Right lobe of liver (tissue), 6 donors: ENCODE measurements at regions not wholly inside any gene's neighbourhood (a gene's known extent, or its start where the extent isn't known, plus 50 kb on each side); places are given as distances from the start of the nearest gene placed in this dataset.

Source experiments
- ATAC-seq, 4 donors: fragments of 200-7000 bp; cut with Tn5 transposase; one replicate each; pipeline ENCODE4 v1.9.1; 2020; ENCODE audit warnings: mild to moderate bottlenecking in 4 of 4, moderate library complexity in 4 of 4
- DNase-seq, 3 donors: peaks; one replicate each; pipeline ENCODE4 v3.0.0-alpha.2; 2020
- H3K27ac ChIP-seq, 3 donors: fragments of 200-600 bp; one replicate each; pipeline ENCODE4 v1.8.0; 2022
- H3K27me3 ChIP-seq, 2 donors: fragments of 200-600 bp; one replicate each; pipeline ENCODE4 v1.8.0; 2022
- H3K36me3 ChIP-seq, 4 donors: fragments of 200-600 bp; sonication (generic) in 1 of 4; one replicate each; pipeline versions ENCODE4 v1.5.1 to v1.8.0; 2017 to 2022; ENCODE audit warnings: control low read depth in 1 of 4
- H3K4me1 ChIP-seq, 4 donors: fragments of 200-600 bp; sonication (generic) in 1 of 4; one replicate each; pipeline versions ENCODE4 v1.5.1 to v1.8.0; 2017 to 2022; ENCODE audit warnings: control low read depth in 1 of 4
- H3K4me3 ChIP-seq, 3 donors: fragments of 200-600 bp; one replicate each; pipeline ENCODE4 v1.8.0; 2022
- H3K9me3 ChIP-seq, 4 donors: fragments of 200-600 bp; sonication (generic) in 1 of 4; one replicate each; pipeline versions ENCODE4 v1.5.1 to v1.8.0; 2017 to 2022; ENCODE audit warnings: control low read depth in 1 of 4
- POLR2A ChIP-seq: fragments of 450-650 bp; IDR thresholded peaks from one replicate; pipeline ENCODE4 v1.6.1; 2017; ENCODE audit warnings: antibody characterized with exemption, mild to moderate bottlenecking
- WGBS: methylation state at CpG from one replicate; pipeline ENCODE4 v1.1.6; 2018; ENCODE audit warnings: low coverage, low lambda C conversion rate; ENCODE audit not compliant: insufficient coverage; ENCODE audit errors: missing lambda C conversion rate; 5-methylcytosine and 5-hydroxymethylcytosine counted together
- intact Hi-C, 2 donors: fragments of 100-400 bp; cut with DNase I; formaldehyde crosslinking; loops; one replicate each; pipeline versions ENCODE4 v1.11.2 to v1.14.1; 2022
- TF ChIP-seq, protein P1 (sequence below), 4 donors: fragments of 200-600 bp in 3 of 4; fragments of 450-650 bp in 1 of 4; IDR thresholded peaks; one replicate each; pipeline versions ENCODE4 v1.5.1 to v1.8.0; 2016 to 2022; ENCODE audit warnings: antibody characterized with exemption in 4 of 4, mild to moderate bottlenecking in 2 of 4
- donor health status: DM: no; HTN: yes; CAD: no.
- donor health status: DM: no; HTN: no; CAD: no.
- donor health status: DM: no; HTN: no; CAD: no.
- donor health status: DM: no; HTN: yes; CAD: no.
- donor health status: DM: no; HTN: yes; CAD: no.

DNA sequence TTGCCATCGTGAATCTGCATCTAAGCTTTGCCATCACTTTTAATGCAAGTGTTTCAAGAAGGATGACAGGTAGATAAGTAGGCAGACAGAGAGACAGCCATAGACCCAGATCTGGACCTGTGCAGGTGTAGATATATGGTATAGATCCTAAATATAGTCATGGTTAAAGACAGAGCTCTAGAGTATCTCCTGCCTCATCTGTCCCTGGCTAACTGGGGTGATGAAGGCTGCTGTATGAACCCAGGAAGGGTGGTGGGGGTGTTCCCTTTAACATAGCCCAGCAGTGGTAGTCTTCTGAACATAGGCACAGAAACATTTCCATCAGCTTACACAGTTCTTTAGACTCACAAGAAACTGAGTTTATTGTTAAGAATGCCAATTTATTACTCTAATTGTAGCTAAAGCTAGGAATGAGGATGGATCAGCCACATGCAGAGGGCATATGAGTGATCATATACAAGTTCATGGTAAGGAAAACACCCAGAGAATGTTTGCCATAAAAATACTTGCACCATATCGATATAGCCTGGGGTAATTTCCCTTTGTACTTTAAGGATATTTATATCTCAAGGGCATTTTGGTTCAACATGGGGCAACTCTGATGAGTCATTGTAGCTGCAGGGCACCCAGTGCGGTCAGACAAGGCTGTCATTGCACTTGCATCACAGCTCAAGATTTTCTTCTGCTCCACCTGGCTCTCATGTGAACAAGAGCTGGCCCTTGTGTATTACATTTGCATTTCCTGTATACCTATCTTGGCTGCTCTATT, 587.2 kb downstream of the EPM2A start:
- H3K36me3 ChIP-seq: no peaks in the 10 kb centered on the region
- no peaks in the 10 kb centered on the region for H3K9me3 ChIP-seq
- no peaks in the 10 kb centered on the region for H3K4me1 ChIP-seq
- 46% methylated on average over 3 of the region's 3 CpGs for WGBS
- ATAC-seq (peak in 3 of 4 donors; percentile 44 to 85 (median 63)), DNase-seq (no peak)
- no peak overlapping the region for H3K27ac ChIP-seq
- no peak for TF ChIP-seq POLR2A
- TF ChIP-seq, protein P1, sequence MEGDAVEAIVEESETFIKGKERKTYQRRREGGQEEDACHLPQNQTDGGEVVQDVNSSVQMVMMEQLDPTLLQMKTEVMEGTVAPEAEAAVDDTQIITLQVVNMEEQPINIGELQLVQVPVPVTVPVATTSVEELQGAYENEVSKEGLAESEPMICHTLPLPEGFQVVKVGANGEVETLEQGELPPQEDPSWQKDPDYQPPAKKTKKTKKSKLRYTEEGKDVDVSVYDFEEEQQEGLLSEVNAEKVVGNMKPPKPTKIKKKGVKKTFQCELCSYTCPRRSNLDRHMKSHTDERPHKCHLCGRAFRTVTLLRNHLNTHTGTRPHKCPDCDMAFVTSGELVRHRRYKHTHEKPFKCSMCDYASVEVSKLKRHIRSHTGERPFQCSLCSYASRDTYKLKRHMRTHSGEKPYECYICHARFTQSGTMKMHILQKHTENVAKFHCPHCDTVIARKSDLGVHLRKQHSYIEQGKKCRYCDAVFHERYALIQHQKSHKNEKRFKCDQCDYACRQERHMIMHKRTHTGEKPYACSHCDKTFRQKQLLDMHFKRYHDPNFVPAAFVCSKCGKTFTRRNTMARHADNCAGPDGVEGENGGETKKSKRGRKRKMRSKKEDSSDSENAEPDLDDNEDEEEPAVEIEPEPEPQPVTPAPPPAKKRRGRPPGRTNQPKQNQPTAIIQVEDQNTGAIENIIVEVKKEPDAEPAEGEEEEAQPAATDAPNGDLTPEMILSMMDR (IDR thresholded peaks at IDR 0.05): no peak
- H3K27me3 ChIP-seq: no peaks in the 10 kb centered on the region
- H3K4me3 ChIP-seq: no peak overlapping the region
- intact Hi-C loops: no loop called here

DNA sequence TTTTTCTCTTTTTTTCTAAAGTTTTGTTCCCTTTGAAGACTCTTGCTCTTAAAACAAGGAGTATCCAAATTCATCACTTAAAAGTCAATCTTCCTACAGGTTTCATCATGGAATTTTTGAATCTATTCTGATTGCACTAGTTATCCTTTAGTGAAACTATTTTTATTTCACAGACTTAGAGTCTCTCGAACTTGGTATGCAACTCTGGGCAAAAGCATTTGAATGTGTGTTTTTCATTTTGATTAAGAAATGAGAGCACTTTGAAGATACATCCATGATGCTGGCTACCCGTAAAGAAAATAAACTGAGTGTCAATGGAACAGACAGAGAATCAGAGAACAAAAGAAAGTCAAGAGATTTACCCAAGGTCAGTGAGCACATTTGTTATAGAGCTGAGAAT, 586.5 kb downstream of the EPM2A start:
- Histone ChIP-seq H3K4me1 (no peaks in the 10 kb centered on the region), H3K27me3 (no peaks in the 10 kb centered on the region), H3K4me3 (no peak overlapping the region), H3K9me3 (no peaks in the 10 kb centered on the region), H3K27ac (no peak overlapping the region), H3K36me3 (no peaks in the 10 kb centered on the region)
- TF ChIP-seq, protein P1 (IDR thresholded peaks at IDR 0.05): no peak
- no peak for TF ChIP-seq POLR2A
- DNase-seq: no peak
- intact Hi-C loops: no loop called here
- no peak for ATAC-seq
- 63% methylated on average over 2 of the region's 2 CpGs for WGBS

DNA sequence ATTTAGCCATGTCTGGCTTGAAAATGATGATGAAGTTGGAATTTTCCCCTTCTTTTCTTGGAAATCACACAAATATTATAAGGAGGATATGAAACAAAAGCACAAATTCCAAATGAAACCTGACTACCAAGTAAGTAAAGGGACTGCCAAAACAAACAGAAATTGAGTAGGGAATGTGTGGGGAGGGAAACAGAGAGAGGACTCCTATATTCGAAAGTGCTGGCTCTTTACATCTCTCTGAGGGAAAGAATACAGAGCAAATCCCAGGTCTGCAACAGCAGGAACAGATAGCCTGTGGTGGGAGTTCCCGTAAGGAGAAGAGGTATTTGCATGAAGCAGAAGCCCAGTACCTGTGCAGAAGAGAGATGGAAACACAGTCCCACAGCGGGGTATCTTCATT, 583.7 kb downstream of the EPM2A start:
- DNase-seq (no peak), ATAC-seq (no peak)
- no peak overlapping the region for H3K27ac ChIP-seq
- TF ChIP-seq, protein P1 (IDR thresholded peaks at IDR 0.05): no peak
- TF ChIP-seq POLR2A: no peak
- H3K27me3 ChIP-seq: no peaks in the 10 kb centered on the region
- no peaks in the 10 kb centered on the region for H3K36me3 ChIP-seq
- H3K4me3 ChIP-seq: no peak overlapping the region
- intact Hi-C loops: no loop called here
- H3K4me1 ChIP-seq: no peaks in the 10 kb centered on the region
- 57% methylated on average over 3 of the region's 3 CpGs for WGBS
- H3K9me3 ChIP-seq: no peaks in the 10 kb centered on the region

- H3K27ac ChIP-seq: no peak overlapping the region
- no peaks in the 10 kb centered on the region for H3K27me3 ChIP-seq
- intact Hi-C loops: no loop called here
- 78% methylated on average over 6 of the region's 6 CpGs for WGBS
- no peak for DNase-seq
- no peak for ATAC-seq
- H3K4me1 ChIP-seq: no peaks in the 10 kb centered on the region
- no peaks in the 10 kb centered on the region for H3K9me3 ChIP-seq
- no peaks in the 10 kb centered on the region for H3K36me3 ChIP-seq
- no peak overlapping the region for H3K4me3 ChIP-seq
- TF ChIP-seq POLR2A: no peak
- TF ChIP-seq, protein P1 (IDR thresholded peaks at IDR 0.05): no peak
These were observed 581.8 kb downstream of the EPM2A start for GRCh38 chr6:145153495-145153894.
